Activated T-helper 17 cell treated with anti-CD3 and anti-CD28 coated beads, Interleukin-2, amount 50 U/mL, for 72 hours (primary cell): ENCODE measurements at regions not wholly inside any gene's neighbourhood (a gene's known extent, or its start where the extent isn't known, plus 50 kb on each side); places are given as distances from the start of the nearest gene placed in this dataset.

ENCODE experiments used
- ATAC-seq: fragments of 150-1000 bp; cut with Tn5 transposase; replicated peaks from 2 replicates; pipeline ENCODE4 v1.10.0; 2021; ENCODE audit warnings: mild to moderate bottlenecking, moderate library complexity
- H3K27ac Mint-ChIP-seq: one replicate; pipeline ENCODE4 v1.8.0; 2022; ENCODE audit warnings: mixed read lengths
- H3K27me3 Mint-ChIP-seq: one replicate; pipeline ENCODE4 v1.8.0; 2022; ENCODE audit warnings: mixed read lengths
- H3K36me3 Mint-ChIP-seq: one replicate; pipeline ENCODE4 v1.8.0; 2022; ENCODE audit warnings: low read depth, mild to moderate bottlenecking, mixed read lengths
- H3K4me1 Mint-ChIP-seq: one replicate; pipeline ENCODE4 v1.8.0; 2022; ENCODE audit warnings: mixed read lengths
- H3K4me3 Mint-ChIP-seq: one replicate; pipeline ENCODE4 v1.8.0; 2022; ENCODE audit warnings: mild to moderate bottlenecking, mixed read lengths
- H3K9me3 Mint-ChIP-seq: one replicate; pipeline ENCODE4 v1.8.0; 2022; ENCODE audit warnings: mixed read lengths

DNA sequence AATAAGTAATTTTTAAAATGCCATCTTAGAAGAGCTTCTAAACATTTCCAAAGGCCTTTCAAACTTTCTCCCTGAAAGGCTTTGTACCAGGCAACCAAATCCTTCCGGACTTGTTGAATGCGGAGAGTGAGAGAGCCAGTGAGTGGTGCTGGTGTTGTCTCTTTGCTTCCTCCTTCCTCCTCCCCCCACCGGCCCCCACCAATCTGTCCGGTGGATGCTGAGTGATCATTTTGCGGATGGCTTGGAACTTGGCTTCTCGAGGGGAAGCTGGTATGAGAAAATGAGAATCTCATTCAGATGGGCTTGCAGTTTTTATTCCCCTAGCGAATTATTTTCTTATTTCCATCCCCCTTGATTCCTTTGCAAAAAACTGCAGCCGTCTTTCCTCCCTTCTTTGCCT, 97.3 kb downstream of the ANKRD60 start:
- ATAC-seq = no peak
- H3K9me3 Mint-ChIP-seq = no peaks in the 10 kb centered on the region
- peaks cover 42% of the 10 kb centered on the region for H3K27me3 Mint-ChIP-seq
- H3K27ac Mint-ChIP-seq = no peak overlapping the region
- H3K36me3 Mint-ChIP-seq = no peaks in the 10 kb centered on the region
- H3K4me1 Mint-ChIP-seq = peaks cover 7% of the 10 kb centered on the region
- H3K4me3 Mint-ChIP-seq = no peak overlapping the region

DNA sequence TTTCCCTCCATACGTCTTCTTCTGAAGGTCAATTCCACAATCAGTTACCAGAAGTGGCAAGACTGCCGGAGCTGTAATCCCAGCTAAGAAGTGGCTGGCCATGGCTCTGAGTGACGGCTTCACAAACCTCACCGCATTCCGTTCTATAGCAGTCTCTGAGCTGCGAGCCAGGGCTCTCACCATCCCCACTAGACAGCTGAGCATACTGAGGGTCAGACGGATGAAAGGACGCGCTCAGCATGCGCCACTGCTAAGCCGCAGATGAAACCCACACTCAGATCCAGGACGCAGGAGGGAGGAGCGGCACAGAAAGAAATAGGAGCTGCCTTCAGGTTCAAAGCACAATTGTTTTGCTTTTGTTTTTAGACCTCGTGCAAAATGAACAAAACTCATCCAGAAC, 97.9 kb downstream of the ANKRD60 start:
- peaks cover 3% of the 10 kb centered on the region for H3K9me3 Mint-ChIP-seq
- no peak overlapping the region for H3K27ac Mint-ChIP-seq
- no peak overlapping the region for H3K4me3 Mint-ChIP-seq
- ATAC-seq = no peak
- no peaks in the 10 kb centered on the region for H3K36me3 Mint-ChIP-seq
- peaks cover 7% of the 10 kb centered on the region for H3K4me1 Mint-ChIP-seq
- peaks cover 42% of the 10 kb centered on the region for H3K27me3 Mint-ChIP-seq

DNA sequence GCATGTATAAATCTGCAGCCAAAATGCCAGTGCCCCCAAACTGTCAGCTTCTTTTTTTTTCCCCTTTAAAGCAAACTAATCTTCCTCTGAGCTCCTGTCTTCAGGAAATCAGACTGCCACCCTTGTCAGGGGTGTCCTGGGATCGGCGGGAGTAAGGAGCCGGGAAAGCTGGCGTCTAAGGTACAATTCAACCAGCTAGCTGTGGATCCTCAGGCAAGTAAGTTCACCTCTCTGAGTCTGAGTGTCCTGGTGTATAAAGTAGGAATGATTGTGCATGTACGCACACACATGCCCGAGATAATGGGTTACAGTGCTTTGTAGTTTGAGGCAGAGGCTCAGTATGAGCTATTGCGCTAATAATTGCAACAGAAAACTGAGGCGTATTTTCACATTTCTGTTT, 98.3 kb downstream of the ANKRD60 start:
- Mint-ChIP-seq H3K27me3 (peaks cover 42% of the 10 kb centered on the region), H3K4me3 (no peak overlapping the region), H3K9me3 (peaks cover 4% of the 10 kb centered on the region), H3K36me3 (no peaks in the 10 kb centered on the region), H3K27ac (no peak overlapping the region), H3K4me1 (peaks cover 7% of the 10 kb centered on the region)
- no peak for ATAC-seq

DNA sequence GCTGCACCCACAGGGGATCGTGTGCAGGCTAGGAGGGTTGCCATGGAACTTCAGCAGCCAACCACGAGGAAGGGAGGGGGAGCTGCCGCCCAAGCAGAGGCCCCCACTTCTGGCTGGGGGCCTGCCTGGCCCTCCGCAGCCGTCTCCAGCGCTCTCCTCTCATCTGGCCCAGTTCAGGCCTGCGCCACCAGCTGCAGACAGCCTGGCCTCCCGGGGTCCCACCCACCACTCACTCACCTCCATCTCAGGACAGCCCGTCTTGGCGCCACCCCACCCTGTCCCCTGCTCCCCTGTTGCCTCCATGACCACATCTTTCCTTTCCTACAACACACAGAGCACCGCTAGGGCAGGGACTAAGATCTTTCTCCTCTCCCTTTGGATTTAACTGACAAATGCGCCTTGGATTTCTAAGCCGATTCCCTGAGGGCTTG, 98.7 kb downstream of the ANKRD60 start:
- no peak overlapping the region for H3K27ac Mint-ChIP-seq
- peaks cover 40% of the 10 kb centered on the region for H3K27me3 Mint-ChIP-seq
- no peaks in the 10 kb centered on the region for H3K36me3 Mint-ChIP-seq
- H3K4me3 Mint-ChIP-seq = no peak overlapping the region
- peaks cover 7% of the 10 kb centered on the region for H3K4me1 Mint-ChIP-seq
- H3K9me3 Mint-ChIP-seq = peaks cover 8% of the 10 kb centered on the region
- ATAC-seq = no peak

DNA sequence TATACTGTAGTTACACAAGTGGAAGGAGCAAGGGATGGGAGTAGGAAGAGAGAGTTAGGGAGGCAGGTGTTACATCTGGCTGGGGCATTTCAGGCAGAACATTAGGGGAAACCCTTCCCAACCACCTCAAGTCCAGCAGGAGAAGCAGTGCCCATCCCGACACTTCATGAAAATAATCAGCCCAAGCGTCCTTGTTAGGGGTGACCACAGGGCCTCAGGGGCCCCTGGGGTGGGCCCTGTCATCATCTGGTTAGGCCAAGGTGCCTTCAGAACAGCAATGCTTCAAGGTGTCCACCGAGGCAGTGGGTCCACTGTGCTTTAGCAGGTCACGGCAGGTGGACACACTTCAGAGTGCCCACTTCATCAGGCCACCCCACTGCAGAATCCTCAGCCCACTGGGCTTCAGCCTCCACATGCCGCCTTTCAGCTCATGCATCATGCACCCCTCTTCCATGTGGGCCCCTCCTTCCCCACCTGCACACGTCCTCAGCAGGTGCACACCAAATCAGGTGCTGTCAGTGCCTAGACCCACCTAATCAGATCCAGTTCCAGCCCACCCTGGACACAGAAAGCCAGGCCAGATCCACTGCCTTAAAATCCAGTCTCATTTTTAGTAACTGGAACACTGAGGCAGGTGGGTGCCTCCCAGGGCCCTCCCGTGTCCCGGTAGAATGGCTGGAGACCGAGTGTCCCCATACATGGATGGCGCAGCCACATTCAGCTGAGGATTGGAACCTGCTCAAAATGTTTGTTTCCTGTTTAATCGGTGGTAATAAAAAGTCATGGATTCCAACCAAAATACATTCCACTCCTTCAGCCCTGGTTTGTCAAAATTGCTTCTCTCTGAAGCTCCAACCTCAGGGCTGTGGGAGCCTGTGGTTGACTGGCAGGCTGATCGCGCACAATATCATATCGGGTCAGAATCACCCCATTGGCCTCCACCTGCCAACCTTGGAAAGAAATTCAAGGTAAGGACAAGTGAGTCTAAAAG, 99.5 kb downstream of the ANKRD60 start:
- H3K9me3 Mint-ChIP-seq = peaks cover 13% of the 10 kb centered on the region
- H3K4me3 Mint-ChIP-seq = no peak overlapping the region
- H3K4me1 Mint-ChIP-seq = peaks cover 7% of the 10 kb centered on the region
- H3K27me3 Mint-ChIP-seq = peaks cover 38% of the 10 kb centered on the region
- no peak for ATAC-seq
- H3K27ac Mint-ChIP-seq = no peak overlapping the region
- no peaks in the 10 kb centered on the region for H3K36me3 Mint-ChIP-seq

DNA sequence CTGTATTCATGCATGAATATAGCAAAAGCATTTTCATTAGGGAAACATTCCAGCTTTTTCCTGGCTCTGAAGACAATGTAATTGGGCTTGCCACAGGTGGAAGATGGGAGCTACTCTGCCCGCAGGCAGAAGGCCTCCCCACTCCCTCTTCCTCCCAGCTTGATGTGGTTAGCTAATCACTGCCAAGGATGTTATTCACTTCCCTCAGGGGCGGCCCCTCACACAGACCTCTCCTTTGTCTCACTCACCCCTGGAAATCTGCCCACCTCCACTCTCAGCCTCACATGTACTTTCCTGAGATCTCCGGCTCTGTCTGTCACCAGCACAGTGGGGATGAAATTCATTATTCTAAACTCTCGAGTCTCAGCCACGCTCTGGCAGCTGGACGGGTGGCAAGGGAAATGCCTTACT, 100.7 kb downstream of the ANKRD60 start:
- Mint-ChIP-seq H3K36me3 (no peaks in the 10 kb centered on the region), H3K4me3 (no peak overlapping the region), H3K27ac (no peak overlapping the region), H3K4me1 (peaks cover 7% of the 10 kb centered on the region), H3K27me3 (peaks cover 30% of the 10 kb centered on the region), H3K9me3 (peaks cover 13% of the 10 kb centered on the region)
- peak; percentile 56 for ATAC-seq

DNA sequence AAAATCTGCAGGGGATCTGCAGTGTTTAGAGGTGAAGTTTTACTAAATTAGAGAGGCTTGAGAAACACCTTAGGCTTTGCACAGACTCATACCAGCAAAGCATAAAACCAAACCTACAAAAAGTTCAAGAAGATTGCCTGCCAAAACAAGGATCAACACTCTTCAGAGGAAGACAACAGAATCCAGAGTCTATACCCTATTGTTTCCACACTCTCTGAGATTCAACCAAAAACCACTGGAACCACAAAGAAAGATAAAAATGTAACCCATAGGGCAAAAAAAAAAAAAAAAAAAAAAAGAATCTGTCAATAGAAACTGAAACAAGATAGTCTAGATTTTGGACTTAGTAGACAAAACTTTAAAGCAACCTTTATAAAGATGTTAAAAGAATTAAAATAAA, 102.7 kb downstream of the ANKRD60 start:
- no peak overlapping the region for H3K4me3 Mint-ChIP-seq

DNA sequence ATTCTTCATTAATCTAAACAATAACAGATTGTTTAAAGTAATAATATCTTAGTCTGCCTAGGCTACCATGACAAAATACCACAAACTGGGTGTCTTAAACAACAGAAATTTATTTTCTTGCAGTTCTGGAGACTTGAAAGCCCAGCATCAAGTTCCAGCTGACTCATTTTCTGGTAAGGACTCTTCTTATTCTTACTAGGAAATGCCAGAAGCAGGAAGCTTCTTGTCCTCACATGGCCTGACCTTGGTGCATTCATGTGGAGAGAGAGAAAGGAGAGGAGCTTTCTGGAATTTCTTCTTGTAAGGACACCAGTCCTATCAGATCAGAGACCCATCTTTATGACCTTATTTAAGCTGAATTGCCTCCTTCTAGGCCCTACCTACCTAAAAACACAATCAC, 110.5 kb downstream of the ANKRD60 start:
- Mint-ChIP-seq H3K27ac (no peak overlapping the region), H3K27me3 (peaks cover 27% of the 10 kb centered on the region), H3K4me3 (no peak overlapping the region), H3K36me3 (no peaks in the 10 kb centered on the region), H3K9me3 (peaks cover 7% of the 10 kb centered on the region), H3K4me1 (no peaks in the 10 kb centered on the region)
- ATAC-seq = no peak

More for the DNA sequence above, 102.7 kb downstream of the ANKRD60 start:
- H3K27me3 Mint-ChIP-seq = peaks cover 24% of the 10 kb centered on the region
- peaks cover 13% of the 10 kb centered on the region for H3K9me3 Mint-ChIP-seq
- no peaks in the 10 kb centered on the region for H3K4me1 Mint-ChIP-seq
- H3K36me3 Mint-ChIP-seq = no peaks in the 10 kb centered on the region
- no peak overlapping the region for H3K27ac Mint-ChIP-seq
- ATAC-seq = no peak

DNA sequence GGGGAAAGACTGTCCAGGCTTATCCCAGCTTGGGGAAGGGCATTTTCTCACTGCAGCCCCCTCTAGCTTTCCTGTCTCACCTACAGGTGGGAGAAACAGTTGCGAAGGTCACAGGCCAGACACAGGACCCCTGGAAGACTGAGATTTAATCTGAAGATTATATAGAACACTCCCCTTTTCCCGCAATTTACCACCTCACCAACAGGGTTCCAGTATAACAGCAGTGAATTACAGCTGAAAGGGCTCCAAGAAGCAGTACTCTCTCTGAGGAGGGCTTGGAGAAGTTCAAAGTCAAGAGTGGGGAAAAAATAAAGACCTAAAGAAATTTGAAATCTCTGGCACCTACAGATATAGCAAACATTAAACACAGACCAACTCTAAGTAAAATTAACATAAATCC, 111.9 kb downstream of the ANKRD60 start:
- ATAC-seq = no peak
- H3K27me3 Mint-ChIP-seq = peaks cover 31% of the 10 kb centered on the region
- no peaks in the 10 kb centered on the region for H3K4me1 Mint-ChIP-seq
- H3K27ac Mint-ChIP-seq = no peak overlapping the region
- H3K9me3 Mint-ChIP-seq = peaks cover 7% of the 10 kb centered on the region
- H3K4me3 Mint-ChIP-seq = no peak overlapping the region
- no peaks in the 10 kb centered on the region for H3K36me3 Mint-ChIP-seq

DNA sequence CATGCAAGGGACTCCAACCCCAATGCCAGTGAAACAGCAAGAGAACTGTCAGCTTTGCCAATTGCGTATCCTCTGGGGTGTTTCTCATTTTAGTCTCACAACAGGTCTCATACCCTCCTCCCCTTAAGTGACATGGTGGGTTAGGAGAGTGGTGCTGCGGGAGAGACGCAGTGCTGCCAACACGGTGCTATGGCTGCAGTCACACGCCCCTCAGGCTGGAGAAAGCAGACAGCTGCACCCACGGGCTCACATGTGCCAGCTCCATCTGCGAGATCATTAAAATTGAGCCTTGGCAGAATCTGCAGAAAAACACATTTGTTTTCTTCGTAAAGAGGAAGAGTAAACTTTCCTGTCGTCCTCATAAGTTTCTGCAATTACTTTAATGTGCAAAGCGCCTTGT, 114.7 kb downstream of the ANKRD60 start:
- Mint-ChIP-seq H3K4me3 (no peak overlapping the region), H3K36me3 (no peaks in the 10 kb centered on the region)
- ATAC-seq = no peak

DNA sequence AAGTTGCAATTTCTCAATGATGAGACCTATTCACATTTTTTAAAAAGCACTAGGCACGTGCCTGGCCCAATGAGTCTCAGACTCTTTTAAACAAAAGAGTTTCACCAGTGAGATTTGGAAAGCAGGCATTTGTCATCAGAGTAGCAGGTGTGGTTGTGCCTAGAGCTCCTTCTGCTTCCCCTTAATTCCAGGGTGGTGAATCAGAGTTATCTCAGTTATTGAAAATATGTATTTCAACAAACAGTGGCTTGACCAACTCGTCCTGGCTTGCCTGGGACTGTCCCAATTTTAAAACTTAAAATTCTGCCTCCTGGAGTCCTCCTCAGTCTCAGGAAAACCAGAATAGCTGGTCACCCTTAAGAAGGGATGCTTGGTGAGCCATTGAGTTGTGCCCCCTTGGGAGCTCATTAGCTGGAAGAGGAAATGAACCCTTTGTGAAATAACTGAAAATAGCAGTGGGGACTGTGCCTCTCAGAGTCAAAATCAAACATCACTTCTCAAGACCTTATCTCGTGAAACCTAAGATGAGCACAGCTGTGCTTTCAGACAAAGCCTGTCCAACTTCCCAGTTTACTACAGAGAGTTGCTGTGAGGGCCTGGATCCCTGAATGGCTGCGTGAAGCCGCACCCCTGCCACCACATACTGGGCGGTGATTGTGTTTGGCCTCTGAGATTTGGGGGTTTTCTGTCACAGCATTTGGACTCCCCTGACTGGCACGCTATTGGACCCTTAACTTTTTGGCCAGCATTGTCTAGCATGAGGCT, 116.3 kb downstream of the ANKRD60 start:
- Mint-ChIP-seq H3K27ac (no peak overlapping the region), H3K9me3 (peaks cover 1% of the 10 kb centered on the region), H3K4me1 (no peaks in the 10 kb centered on the region), H3K27me3 (peaks cover 26% of the 10 kb centered on the region), H3K36me3 (no peaks in the 10 kb centered on the region), H3K4me3 (no peak overlapping the region)
- no peak for ATAC-seq

More for the DNA sequence above, 114.7 kb downstream of the ANKRD60 start:
- Mint-ChIP-seq H3K27ac (no peak overlapping the region), H3K27me3 (peaks cover 24% of the 10 kb centered on the region), H3K4me1 (no peaks in the 10 kb centered on the region), H3K9me3 (peaks cover 7% of the 10 kb centered on the region)

DNA sequence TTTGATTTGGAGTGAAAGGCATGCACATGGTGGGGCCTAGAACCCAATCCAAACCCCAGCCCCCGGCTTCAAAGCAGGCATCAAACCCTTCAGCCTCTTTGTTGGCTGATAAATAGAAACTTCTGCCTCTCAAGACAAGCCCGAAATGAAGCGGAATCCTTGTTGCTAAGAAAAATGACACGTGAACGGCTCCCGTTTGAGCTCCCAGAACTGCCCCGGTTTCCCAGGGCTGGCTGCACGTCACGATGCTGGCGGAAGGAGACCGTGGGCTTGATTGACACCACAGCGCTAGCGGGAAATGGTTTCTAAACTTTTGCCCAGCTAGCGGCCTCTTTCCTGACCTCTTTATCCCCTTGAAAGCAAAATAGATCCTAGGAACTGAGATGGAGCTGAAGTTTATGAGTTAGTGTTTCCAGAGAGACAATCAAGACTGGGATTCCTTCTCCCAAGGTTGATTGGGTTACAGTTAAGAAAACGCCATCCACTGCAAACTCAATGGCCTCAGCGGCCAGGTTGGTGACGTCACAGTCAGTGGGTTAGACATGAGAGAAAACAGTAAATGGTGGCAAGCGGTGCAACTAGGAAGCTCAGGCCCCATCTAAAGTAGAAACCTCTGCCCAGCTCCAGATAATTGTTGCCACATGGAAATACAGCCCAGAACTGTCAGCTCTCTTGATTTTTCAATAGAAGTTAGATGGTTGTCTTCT, 117.0 kb downstream of the ANKRD60 start:
- ATAC-seq = no peak
- Mint-ChIP-seq H3K4me3 (no peak overlapping the region), H3K9me3 (no peaks in the 10 kb centered on the region), H3K36me3 (no peaks in the 10 kb centered on the region), H3K27ac (no peak overlapping the region), H3K4me1 (no peaks in the 10 kb centered on the region), H3K27me3 (peaks cover 19% of the 10 kb centered on the region)

DNA sequence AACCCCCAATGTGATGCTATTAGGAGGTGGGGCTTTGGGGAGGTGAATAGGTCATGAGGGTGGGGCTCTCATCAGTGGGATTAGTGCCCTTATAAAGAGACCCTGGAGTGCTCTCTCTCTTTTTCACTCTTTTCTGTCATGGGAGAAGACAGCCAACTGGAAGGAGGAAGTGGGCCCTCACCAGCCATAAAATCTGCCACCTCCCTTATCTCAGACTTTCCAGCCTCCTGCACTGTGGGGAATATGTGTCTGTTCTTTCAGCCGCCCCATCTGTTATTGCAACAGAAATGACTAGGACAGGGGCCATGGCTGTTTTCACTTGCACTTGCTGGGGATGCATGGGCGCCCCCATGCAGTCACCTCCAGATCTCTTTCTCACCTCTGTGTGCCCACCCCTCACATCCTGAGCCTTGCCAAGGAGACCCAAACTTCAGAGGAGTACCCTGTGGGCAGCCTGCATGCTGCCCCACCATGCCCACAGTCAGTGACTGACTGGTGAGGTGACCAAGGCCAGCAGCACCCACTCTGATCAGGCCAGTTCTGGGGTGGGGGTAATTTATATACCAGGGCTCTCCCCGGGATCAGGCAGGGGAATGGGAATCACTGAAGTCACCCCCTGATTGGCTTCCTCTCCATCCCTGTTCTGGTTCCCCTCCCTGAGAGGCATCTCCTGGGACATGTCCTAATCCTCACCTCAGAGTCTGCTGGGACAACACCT, 118.4 kb downstream of the ANKRD60 start:
- H3K4me3 Mint-ChIP-seq = no peak overlapping the region
- ATAC-seq = no peak
- no peaks in the 10 kb centered on the region for H3K36me3 Mint-ChIP-seq
- H3K9me3 Mint-ChIP-seq = no peaks in the 10 kb centered on the region
- peaks cover 26% of the 10 kb centered on the region for H3K27me3 Mint-ChIP-seq
- H3K27ac Mint-ChIP-seq = no peak overlapping the region
- no peaks in the 10 kb centered on the region for H3K4me1 Mint-ChIP-seq
